GM10266 (cell line): ENCODE measurements at regions not wholly inside any gene's neighbourhood (a gene's known extent, or its start where the extent isn't known, plus 50 kb on each side); places are given as distances from the start of the nearest gene placed in this dataset.

Experiments
- DNase-seq: peaks from one replicate; pipeline ENCODE4 v3.0.0; 2012; ENCODE audit errors: extremely low spot score
- TF ChIP-seq, protein P1 (sequence below): IDR thresholded peaks from 2 replicates; pipeline ENCODE4 v1.5.1; 2012; ENCODE audit warnings: mild to moderate bottlenecking, low read depth; ENCODE audit not compliant: control insufficient read depth, insufficient read depth; ENCODE audit errors: missing control alignments

DNA sequence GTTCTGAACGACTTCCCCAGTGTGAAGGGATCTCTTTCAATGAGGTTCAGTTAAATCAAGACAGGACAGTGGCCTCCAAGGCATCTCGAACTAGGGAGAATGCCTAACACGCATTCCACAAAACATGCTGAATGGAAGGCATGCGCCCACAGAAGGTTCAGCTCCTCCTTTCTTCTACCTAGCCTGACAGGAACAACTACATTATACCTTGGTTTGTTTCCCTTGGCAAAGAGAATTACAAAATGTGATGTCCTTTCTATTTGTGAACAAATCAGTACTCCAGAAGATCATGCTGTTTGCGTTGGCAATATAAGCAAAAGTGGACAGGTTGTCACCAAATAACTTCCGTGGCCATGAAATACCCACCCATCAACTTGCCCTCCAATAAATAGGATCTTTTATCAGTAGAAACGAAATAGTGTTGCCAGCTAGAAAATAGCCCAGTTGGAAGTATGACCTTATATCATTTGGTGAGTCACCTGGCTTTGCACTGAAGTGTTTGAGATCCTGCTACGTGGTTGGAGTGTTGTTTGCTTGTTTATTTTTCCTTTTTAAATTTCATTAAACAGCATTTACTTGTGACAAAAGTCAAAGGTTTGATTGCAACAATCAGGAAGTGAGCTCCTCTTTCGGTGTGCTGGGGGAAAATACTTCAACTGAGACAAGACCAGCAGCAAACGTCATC lies 117.0 kb upstream of the FAM204A start:
- TF ChIP-seq, protein P1, sequence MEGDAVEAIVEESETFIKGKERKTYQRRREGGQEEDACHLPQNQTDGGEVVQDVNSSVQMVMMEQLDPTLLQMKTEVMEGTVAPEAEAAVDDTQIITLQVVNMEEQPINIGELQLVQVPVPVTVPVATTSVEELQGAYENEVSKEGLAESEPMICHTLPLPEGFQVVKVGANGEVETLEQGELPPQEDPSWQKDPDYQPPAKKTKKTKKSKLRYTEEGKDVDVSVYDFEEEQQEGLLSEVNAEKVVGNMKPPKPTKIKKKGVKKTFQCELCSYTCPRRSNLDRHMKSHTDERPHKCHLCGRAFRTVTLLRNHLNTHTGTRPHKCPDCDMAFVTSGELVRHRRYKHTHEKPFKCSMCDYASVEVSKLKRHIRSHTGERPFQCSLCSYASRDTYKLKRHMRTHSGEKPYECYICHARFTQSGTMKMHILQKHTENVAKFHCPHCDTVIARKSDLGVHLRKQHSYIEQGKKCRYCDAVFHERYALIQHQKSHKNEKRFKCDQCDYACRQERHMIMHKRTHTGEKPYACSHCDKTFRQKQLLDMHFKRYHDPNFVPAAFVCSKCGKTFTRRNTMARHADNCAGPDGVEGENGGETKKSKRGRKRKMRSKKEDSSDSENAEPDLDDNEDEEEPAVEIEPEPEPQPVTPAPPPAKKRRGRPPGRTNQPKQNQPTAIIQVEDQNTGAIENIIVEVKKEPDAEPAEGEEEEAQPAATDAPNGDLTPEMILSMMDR: no peak

DNA sequence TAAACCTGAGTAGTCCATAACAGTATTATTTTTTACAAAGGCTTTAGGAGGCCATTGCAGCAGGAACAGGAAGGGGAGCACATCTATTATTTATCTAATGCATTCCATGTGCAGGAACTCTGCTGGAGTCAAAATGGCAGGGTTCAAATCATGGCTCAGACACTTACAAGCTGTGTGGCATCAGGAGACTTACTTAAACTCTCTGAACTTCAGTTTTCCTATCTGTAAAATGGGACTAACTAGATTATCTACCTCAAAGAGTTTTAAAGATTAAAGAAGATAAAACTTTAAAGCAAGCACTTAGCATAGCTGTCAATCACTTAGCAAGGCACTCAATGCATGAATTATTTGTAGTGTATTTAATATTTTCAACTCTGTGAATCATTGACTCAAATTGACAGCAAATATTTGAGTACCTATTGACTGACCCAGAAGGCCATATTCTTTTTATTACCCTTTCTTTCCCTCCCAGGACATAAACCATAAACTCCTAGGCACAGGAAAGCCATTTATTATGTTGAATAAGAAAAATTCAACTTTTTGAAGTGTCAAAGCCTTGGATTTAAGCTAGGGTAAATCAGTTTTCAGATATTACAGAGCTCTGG lies 115.8 kb upstream of the FAM204A start:
- TF ChIP-seq, protein P1: no peak
- DNase-seq: no peak

More for the DNA sequence above, 117.0 kb upstream of the FAM204A start:
- DNase-seq: no peak

DNA sequence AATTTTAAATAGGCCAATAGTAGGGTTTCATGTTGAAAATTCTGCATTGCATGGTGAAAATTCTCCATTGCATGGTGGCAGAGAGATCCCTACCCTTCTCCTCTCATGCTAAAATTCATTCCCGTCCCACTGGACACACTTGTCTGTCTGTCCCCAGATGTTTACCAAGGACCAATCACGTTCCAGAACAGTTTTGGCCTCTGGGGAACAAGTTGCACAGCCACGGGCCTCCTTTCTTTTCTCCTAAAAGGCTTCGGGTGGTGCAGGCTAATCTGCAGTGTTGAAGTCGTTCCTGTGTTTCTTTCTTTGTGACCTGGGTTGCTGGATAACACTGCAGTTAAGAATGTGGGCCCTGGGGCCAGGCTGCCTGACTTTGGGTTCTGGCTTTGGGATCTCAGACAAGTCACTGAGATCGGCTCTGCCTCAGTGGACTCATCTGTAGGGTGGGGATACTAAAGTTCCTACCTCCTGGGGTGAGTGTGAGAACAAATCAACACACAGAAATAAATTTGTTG lies 113.1 kb upstream of the FAM204A start:
- TF ChIP-seq, protein P1: no peak
- DNase-seq: no peak

DNA sequence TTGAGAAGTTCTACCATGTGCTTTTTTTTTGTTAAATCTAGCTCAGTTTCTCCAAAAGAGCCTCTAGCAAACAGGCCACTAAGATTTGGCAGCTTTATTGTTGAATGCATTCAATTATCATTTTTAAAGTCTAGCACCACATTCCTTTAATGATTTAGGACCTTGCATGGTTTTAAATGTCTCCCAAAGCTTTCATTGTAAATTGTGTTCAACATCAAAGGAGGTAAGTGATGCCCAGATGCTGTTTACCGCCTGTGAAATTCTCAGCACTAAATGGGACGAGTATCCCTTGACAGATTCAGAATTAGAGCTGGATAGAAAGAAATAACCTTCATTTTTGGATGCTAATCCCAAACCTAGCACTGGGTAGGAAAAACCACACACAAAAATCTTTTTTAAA lies 112.1 kb upstream of the FAM204A start:
- TF ChIP-seq, protein P1: no peak
- DNase-seq: no peak

DNA sequence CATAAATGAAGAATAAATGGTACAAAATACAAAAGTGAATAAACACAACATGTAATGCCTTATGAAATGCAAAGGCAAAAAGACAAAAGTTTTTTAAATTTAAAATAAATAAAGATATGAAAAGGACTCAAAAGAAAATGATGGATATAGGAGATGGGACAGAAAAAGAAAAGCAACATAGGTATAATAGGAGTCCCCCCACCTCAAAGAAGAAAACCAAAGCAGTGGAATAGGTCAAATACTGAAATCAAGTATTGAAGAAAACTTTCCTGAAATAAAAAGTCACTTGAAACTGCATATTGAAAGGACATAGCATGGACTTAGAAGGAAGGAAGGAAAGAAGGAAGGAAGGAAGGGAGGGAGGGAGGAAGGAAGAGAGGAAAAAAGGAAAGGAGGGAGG lies 110.0 kb upstream of the FAM204A start:
- TF ChIP-seq, protein P1: no peak
- DNase-seq: no peak

DNA sequence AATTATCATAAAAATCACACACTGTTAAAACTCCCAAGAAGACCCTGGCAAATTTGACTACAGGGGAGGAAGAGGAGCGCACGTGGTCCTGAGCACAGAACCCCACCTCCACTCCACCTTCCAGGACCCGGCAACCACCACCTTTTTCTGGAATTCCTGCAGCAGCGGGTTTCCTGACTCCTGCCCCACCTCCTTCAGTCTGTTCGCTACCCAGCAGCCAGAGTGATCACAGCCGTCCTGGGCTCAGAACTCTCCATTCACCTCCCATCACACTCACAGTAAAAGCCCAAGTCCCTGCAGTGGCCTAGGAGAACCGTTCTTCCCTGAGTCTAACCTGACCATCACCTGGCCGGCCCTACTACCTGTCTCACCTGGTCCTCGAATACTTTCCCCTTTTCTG lies 107.4 kb upstream of the FAM204A start:
- no peak for DNase-seq
- TF ChIP-seq, protein P1: no peak

DNA sequence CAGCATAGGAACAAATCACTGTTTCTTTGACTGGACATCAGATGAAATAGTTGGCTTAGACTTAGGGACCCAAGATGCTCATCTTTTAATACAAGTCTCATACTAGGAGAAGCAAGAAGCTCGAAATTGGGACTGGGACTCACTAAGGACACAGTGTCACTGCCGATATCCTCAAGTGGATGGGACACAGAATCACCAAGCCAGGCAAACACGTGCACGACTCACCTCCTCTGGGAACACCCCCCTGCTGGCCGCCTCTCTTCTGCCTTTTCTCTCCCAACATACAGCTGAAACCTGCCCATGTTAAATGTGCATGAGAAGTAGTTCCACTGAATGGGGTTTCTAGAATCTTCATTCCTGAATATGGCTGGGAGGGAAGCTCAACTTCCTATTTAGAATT lies 106.6 kb upstream of the FAM204A start:
- no peak for DNase-seq
- TF ChIP-seq, protein P1: no peak
